Endothelial cell (in vitro differentiated cells): ENCODE measurements at regions not wholly inside any gene's neighbourhood (a gene's known extent, or its start where the extent isn't known, plus 50 kb on each side); places are given as distances from the start of the nearest gene placed in this dataset.

Experiments
- DNase-seq: peaks from one replicate; pipeline ENCODE4 v3.0.0; 2021; ENCODE audit warnings: low spot score
- H3K27ac Mint-ChIP-seq: one replicate; pipeline ENCODE4 v1.8.0; 2021; ENCODE audit warnings: mixed read lengths, inconsistent platforms; ENCODE audit not compliant: unreplicated experiment
- H3K27me3 Mint-ChIP-seq: one replicate; pipeline ENCODE4 v1.8.0; 2021; ENCODE audit warnings: mild to moderate bottlenecking, moderate library complexity, mixed read lengths, inconsistent platforms; ENCODE audit not compliant: unreplicated experiment
- H3K36me3 Mint-ChIP-seq: one replicate; pipeline ENCODE4 v1.8.0; 2021; ENCODE audit warnings: mild to moderate bottlenecking, low read depth, mixed read lengths, inconsistent platforms; ENCODE audit not compliant: unreplicated experiment
- H3K4me1 Mint-ChIP-seq: one replicate; pipeline ENCODE4 v1.8.0; 2021; ENCODE audit warnings: mild to moderate bottlenecking, mixed read lengths, inconsistent platforms; ENCODE audit not compliant: unreplicated experiment
- H3K4me3 Mint-ChIP-seq: one replicate; pipeline ENCODE4 v1.8.0; 2021; ENCODE audit warnings: mild to moderate bottlenecking, mixed read lengths, inconsistent platforms; ENCODE audit not compliant: unreplicated experiment
- H3K9me3 Mint-ChIP-seq: one replicate; pipeline ENCODE4 v1.8.0; 2021; ENCODE audit warnings: mixed read lengths, inconsistent platforms; ENCODE audit not compliant: unreplicated experiment
- CTCF ChIP-seq: fragments of 200-600 bp; sonication (generic); IDR thresholded peaks from one replicate; pipeline ENCODE4 v1.5.0; 2021; ENCODE audit warnings: antibody characterized with exemption; ENCODE audit not compliant: unreplicated experiment

- Mint-ChIP-seq H3K36me3 (no peaks in the 10 kb centered on the region), H3K4me3 (no peak overlapping the region), H3K4me1 (peaks cover 4% of the 10 kb centered on the region), H3K27ac (no peak overlapping the region), H3K9me3 (no peaks in the 10 kb centered on the region), H3K27me3 (peaks cover 7% of the 10 kb centered on the region)
- no peak for DNase-seq
- no peak for TF ChIP-seq CTCF
These were observed 116.1 kb upstream of the IRX4 start for GRCh38 chr5:1998716-1999317.

- no peak overlapping the region for H3K4me3 Mint-ChIP-seq
These were observed 115.6 kb upstream of the IRX4 start for GRCh38 chr5:1998348-1998669.

GRCh38 chr5:1997640-1998347 is 115.1 kb upstream of the IRX4 start:
- peaks cover 4% of the 10 kb centered on the region for H3K27me3 Mint-ChIP-seq
- H3K27ac Mint-ChIP-seq = no peak overlapping the region
- H3K9me3 Mint-ChIP-seq = no peaks in the 10 kb centered on the region
- DNase-seq = no peak
- peaks cover 4% of the 10 kb centered on the region for H3K4me1 Mint-ChIP-seq
- peaks cover under 1% of the 10 kb centered on the region for H3K36me3 Mint-ChIP-seq
- TF ChIP-seq CTCF = no peak
- H3K4me3 Mint-ChIP-seq = no peak overlapping the region

More at GRCh38 chr5:1998348-1998669, 115.6 kb upstream of the IRX4 start:
- TF ChIP-seq CTCF = no peak
- Mint-ChIP-seq H3K4me1 (peaks cover 4% of the 10 kb centered on the region), H3K27ac (no peak overlapping the region), H3K9me3 (no peaks in the 10 kb centered on the region), H3K27me3 (peaks cover 4% of the 10 kb centered on the region), H3K36me3 (no peaks in the 10 kb centered on the region)
- DNase-seq = no peak

GRCh38 chr5:1995491-1995890 is 112.8 kb upstream of the IRX4 start:
- Mint-ChIP-seq H3K4me1 (no peaks in the 10 kb centered on the region), H3K27me3 (peaks cover 1% of the 10 kb centered on the region), H3K27ac (no peak overlapping the region), H3K9me3 (no peaks in the 10 kb centered on the region), H3K4me3 (no peak overlapping the region), H3K36me3 (peaks cover 4% of the 10 kb centered on the region)
- DNase-seq = no peak
- no peak for TF ChIP-seq CTCF

GRCh38 chr5:1987471-1987870 is 104.7 kb upstream of the IRX4 start:
- no peaks in the 10 kb centered on the region for H3K27me3 Mint-ChIP-seq
- TF ChIP-seq CTCF = no peak
- no peak for DNase-seq
- peaks cover under 1% of the 10 kb centered on the region for H3K36me3 Mint-ChIP-seq
- H3K27ac Mint-ChIP-seq = no peak overlapping the region
- no peak overlapping the region for H3K4me3 Mint-ChIP-seq
- H3K9me3 Mint-ChIP-seq = no peaks in the 10 kb centered on the region
- H3K4me1 Mint-ChIP-seq = no peaks in the 10 kb centered on the region
